SU-DHL-6 (cell line): ENCODE measurements at regions not wholly inside any gene's neighbourhood (a gene's known extent, or its start where the extent isn't known, plus 50 kb on each side); places are given as distances from the start of the nearest gene placed in this dataset.

ENCODE experiments used
- H2AFZ ChIP-seq: fragments of 200-600 bp; sonication (generic); 2 replicates; pipeline ENCODE4 v1.6.1; 2014; ENCODE audit warnings: low read depth, mild to moderate bottlenecking, moderate library complexity, mixed read lengths, antibody characterized with exemption, low read length; ENCODE audit not compliant: severe bottlenecking
- H3F3A ChIP-seq: fragments of 200-600 bp; shearing (Covaris generic); 2 replicates; pipeline ENCODE4 v1.6.0; 2016; ENCODE audit warnings: antibody characterized with exemption, mild to moderate bottlenecking; ENCODE audit not compliant: insufficient read depth
- H3K27ac ChIP-seq: fragments of 200-600 bp; sonication (generic); 2 replicates; pipeline ENCODE4 v1.5.1; 2016; ENCODE audit warnings: low read depth, mild to moderate bottlenecking, low read length, moderate library complexity, mixed read lengths
- H3K27me3 ChIP-seq: fragments of 200-600 bp; sonication (generic), shearing (Covaris generic); 2 replicates; pipeline ENCODE4 v1.6.0; 2014; ENCODE audit warnings: mild to moderate bottlenecking, low read length
- H3K36me3 ChIP-seq: fragments of 200-600 bp; sonication (generic); 2 replicates; pipeline ENCODE4 v1.6.1; 2014; ENCODE audit warnings: mild to moderate bottlenecking, low read length, mixed read lengths
- H3K4me2 ChIP-seq: fragments of 300-600, 200-600 bp; shearing (Covaris generic), sonication (generic); 2 replicates; pipeline ENCODE4 v1.6.0; 2014; ENCODE audit warnings: low read length, low read depth, mild to moderate bottlenecking; ENCODE audit not compliant: poor library complexity, severe bottlenecking
- H3K4me3 ChIP-seq: fragments of 200-600 bp; sonication (generic); 2 replicates; pipeline ENCODE4 v1.5.1; 2014; ENCODE audit warnings: antibody characterized with exemption, low read length, mild to moderate bottlenecking, mixed read lengths; ENCODE audit not compliant: insufficient read depth, poor library complexity, severe bottlenecking
- H3K79me2 ChIP-seq: fragments of 200-600 bp; sonication (generic); 2 replicates; pipeline ENCODE4 v1.6.1; 2014; ENCODE audit warnings: mild to moderate bottlenecking, low read length, moderate library complexity; ENCODE audit not compliant: insufficient read depth
- H3K9ac ChIP-seq: fragments of 200-600 bp; sonication (generic); 2 replicates; pipeline ENCODE4 v1.7.0; 2014; ENCODE audit warnings: mild to moderate bottlenecking, low read length
- H3K9me2 ChIP-seq: fragments of 200-600 bp; sonication (generic); replicated peaks from 2 replicates; pipeline ENCODE4 v1.6.1; 2014; ENCODE audit warnings: low read length; ENCODE audit not compliant: insufficient read depth
- H3K9me3 ChIP-seq: fragments of 200-600 bp; sonication (generic); 2 replicates; pipeline ENCODE4 v1.6.1; 2014; ENCODE audit warnings: low read length, mixed read lengths; ENCODE audit not compliant: insufficient read depth
- H4K20me1 ChIP-seq: fragments of 200-600 bp; sonication (generic); 2 replicates; pipeline ENCODE4 v1.6.1; 2014; ENCODE audit warnings: low read depth, mild to moderate bottlenecking, antibody characterized with exemption, low read length, moderate library complexity, mixed read lengths
- EZH2phosphoT487 ChIP-seq: fragments of 200-600 bp; sonication (generic), shearing (Covaris generic); conservative IDR thresholded peaks from 2 replicates; pipeline ENCODE4 v1.6.1; 2018; ENCODE audit warnings: mild to moderate bottlenecking, antibody characterized with exemption, low read length, moderate library complexity, mixed read lengths
- TF ChIP-seq, protein P1 (sequence below): fragments of 200-600 bp; sonication (generic); IDR thresholded peaks from one replicate; pipeline ENCODE4 v1.5.1; 2017; ENCODE audit warnings: antibody characterized with exemption, mild to moderate bottlenecking, low read length, moderate library complexity; ENCODE audit not compliant: insufficient read depth, poor library complexity, severe bottlenecking

- Histone ChIP-seq H3K4me3 (no peak overlapping the region), H3K27me3 (no peaks in the 10 kb centered on the region), H3K36me3 (no peaks in the 10 kb centered on the region), H3K4me2 (no peak overlapping the region), H4K20me1 (no peaks in the 10 kb centered on the region), H3K27ac (no peak overlapping the region), H3K79me2 (no peaks in the 10 kb centered on the region), H3K9me3 (no peaks in the 10 kb centered on the region), H3F3A (no peaks in the 10 kb centered on the region), H3K9ac (no peak overlapping the region), H2AFZ (no peak overlapping the region), H3K9me2 (no peaks in the 10 kb centered on the region)
- TF ChIP-seq, protein P1, sequence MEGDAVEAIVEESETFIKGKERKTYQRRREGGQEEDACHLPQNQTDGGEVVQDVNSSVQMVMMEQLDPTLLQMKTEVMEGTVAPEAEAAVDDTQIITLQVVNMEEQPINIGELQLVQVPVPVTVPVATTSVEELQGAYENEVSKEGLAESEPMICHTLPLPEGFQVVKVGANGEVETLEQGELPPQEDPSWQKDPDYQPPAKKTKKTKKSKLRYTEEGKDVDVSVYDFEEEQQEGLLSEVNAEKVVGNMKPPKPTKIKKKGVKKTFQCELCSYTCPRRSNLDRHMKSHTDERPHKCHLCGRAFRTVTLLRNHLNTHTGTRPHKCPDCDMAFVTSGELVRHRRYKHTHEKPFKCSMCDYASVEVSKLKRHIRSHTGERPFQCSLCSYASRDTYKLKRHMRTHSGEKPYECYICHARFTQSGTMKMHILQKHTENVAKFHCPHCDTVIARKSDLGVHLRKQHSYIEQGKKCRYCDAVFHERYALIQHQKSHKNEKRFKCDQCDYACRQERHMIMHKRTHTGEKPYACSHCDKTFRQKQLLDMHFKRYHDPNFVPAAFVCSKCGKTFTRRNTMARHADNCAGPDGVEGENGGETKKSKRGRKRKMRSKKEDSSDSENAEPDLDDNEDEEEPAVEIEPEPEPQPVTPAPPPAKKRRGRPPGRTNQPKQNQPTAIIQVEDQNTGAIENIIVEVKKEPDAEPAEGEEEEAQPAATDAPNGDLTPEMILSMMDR, result no peak
- no peak for TF ChIP-seq EZH2phosphoT487
Measured at GRCh38 chr6:112774319-112774718, 427.2 kb downstream of the RFPL4B start.

GRCh38 chr6:112780498-112781096, 433.5 kb downstream of the RFPL4B start:
- Histone ChIP-seq H3K9me3 (no peaks in the 10 kb centered on the region), H3K27ac (no peak overlapping the region), H3K79me2 (no peaks in the 10 kb centered on the region), H3K27me3 (no peaks in the 10 kb centered on the region), H3F3A (no peaks in the 10 kb centered on the region), H3K36me3 (no peaks in the 10 kb centered on the region), H3K4me3 (no peak overlapping the region), H4K20me1 (no peaks in the 10 kb centered on the region), H2AFZ (no peak overlapping the region), H3K9ac (no peak overlapping the region), H3K4me2 (no peak overlapping the region), H3K9me2 (no peaks in the 10 kb centered on the region)
- TF ChIP-seq EZH2phosphoT487, result no peak
- TF ChIP-seq, protein P1, result peak; percentile 75

DNA sequence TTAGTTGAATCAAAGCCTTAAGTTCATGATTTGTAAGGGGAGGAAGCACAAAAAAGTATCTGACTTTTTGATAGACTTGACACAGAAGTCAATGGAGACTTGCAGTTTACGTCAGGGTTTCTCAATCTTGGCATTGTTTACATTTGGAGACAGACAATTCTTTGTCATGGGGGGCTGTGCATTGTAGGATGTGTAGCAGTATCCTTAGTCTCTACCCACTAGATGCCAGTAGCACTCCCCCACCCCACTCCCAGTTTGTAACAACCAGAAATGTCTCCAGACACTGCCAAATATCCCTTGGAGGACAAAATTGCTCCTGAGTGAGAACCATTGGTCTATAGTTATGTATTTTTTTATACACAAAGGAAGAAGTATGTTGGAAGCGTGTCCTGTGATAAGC, 434.1 kb downstream of the RFPL4B start:
- no peaks in the 10 kb centered on the region for H3F3A ChIP-seq
- no peaks in the 10 kb centered on the region for H3K9me2 ChIP-seq
- no peaks in the 10 kb centered on the region for H3K9me3 ChIP-seq
- no peaks in the 10 kb centered on the region for H3K27me3 ChIP-seq
- no peak overlapping the region for H2AFZ ChIP-seq
- H3K36me3 ChIP-seq, result no peaks in the 10 kb centered on the region
- H3K79me2 ChIP-seq, result no peaks in the 10 kb centered on the region
- no peak overlapping the region for H3K4me3 ChIP-seq
- H3K9ac ChIP-seq, result no peak overlapping the region
- no peaks in the 10 kb centered on the region for H4K20me1 ChIP-seq
- no peak for TF ChIP-seq EZH2phosphoT487
- TF ChIP-seq, protein P1, result no peak
- no peak overlapping the region for H3K4me2 ChIP-seq
- no peak overlapping the region for H3K27ac ChIP-seq
